CD14-positive monocyte (primary cell): ENCODE measurements at regions not wholly inside any gene's neighbourhood (a gene's known extent, or its start where the extent isn't known, plus 50 kb on each side); places are given as distances from the start of the nearest gene placed in this dataset.

ENCODE experiments used
- DNase-seq, 3 donors: peaks; one replicate each; pipeline ENCODE4 v3.0.0-alpha.2; 2011 to 2022
- H2AFZ ChIP-seq: 2 replicates; pipeline ENCODE4 v1.6.0; 2012; ENCODE audit warnings: mild to moderate bottlenecking, low read depth, low read length, inconsistent platforms; ENCODE audit not compliant: insufficient read depth, poor library complexity, severe bottlenecking
- H3K27ac ChIP-seq, 2 donors: 1 replicate in 1 of 2; 2 replicates in 1 of 2; pipeline ENCODE4 v1.5.1; 2012 to 2013; ENCODE audit warnings: low read length in 2 of 2, control low read depth in 1 of 2, inconsistent platforms in 1 of 2, low read depth in 1 of 2, mild to moderate bottlenecking in 1 of 2
- H3K27me3 ChIP-seq, 2 donors: one replicate each; pipeline versions ENCODE4 v1.6.0 to v1.6.1; 2011 to 2013; ENCODE audit warnings: low read length in 2 of 2; ENCODE audit not compliant: control insufficient read depth in 2 of 2, insufficient read depth in 2 of 2
- H3K36me3 ChIP-seq, 2 donors: replicated peaks in 1 of 2; 1 replicate in 1 of 2; 2 replicates in 1 of 2; pipeline versions ENCODE4 v1.5.1 to v1.6.1; 2012 to 2013; ENCODE audit warnings: low read length in 2 of 2, control low read depth in 1 of 2, inconsistent platforms in 1 of 2, mild to moderate bottlenecking in 1 of 2; ENCODE audit not compliant: insufficient read depth in 2 of 2, control insufficient read depth in 1 of 2
- H3K4me1 ChIP-seq, 2 donors: 1 replicate in 1 of 2; 2 replicates in 1 of 2; pipeline versions ENCODE4 v1.5.1 to v1.6.1; 2012 to 2013; ENCODE audit warnings: low read length in 2 of 2, control low read depth in 1 of 2, inconsistent platforms in 1 of 2, mild to moderate bottlenecking in 1 of 2, moderate library complexity in 1 of 2; ENCODE audit not compliant: insufficient read depth in 2 of 2, control insufficient read depth in 1 of 2
- H3K4me2 ChIP-seq: replicated peaks from 2 replicates; pipeline ENCODE3; 2012; ENCODE audit warnings: low read length, moderate library complexity, mild to moderate bottlenecking; ENCODE audit not compliant: poor library complexity, severe bottlenecking; ENCODE audit errors: extremely low read depth
- H3K4me3 ChIP-seq, 3 experiments: fragments of 200-600 bp in 1 of 3; sonication (generic) in 1 of 3; replicated peaks in 1 of 3; 1 replicate in 2 of 3; 2 replicates in 1 of 3; pipeline ENCODE4 v1.5.1; 2011 to 2013; ENCODE audit warnings: low read length in 3 of 3, mild to moderate bottlenecking in 3 of 3, control low read depth in 2 of 3, low read depth in 2 of 3, inconsistent platforms in 1 of 3, moderate library complexity in 1 of 3
- H3K79me2 ChIP-seq: 2 replicates; pipeline ENCODE4 v1.6.0; 2012; ENCODE audit warnings: mild to moderate bottlenecking, control low read depth, inconsistent platforms, low read length, moderate library complexity; ENCODE audit not compliant: insufficient read depth
- H3K9ac ChIP-seq: 2 replicates; pipeline ENCODE4 v1.6.0; 2017; ENCODE audit warnings: low read length, mild to moderate bottlenecking; ENCODE audit not compliant: insufficient read depth, poor library complexity, severe bottlenecking
- H3K9me3 ChIP-seq, 2 donors: replicated peaks in 1 of 2; 1 replicate in 1 of 2; 2 replicates in 1 of 2; pipeline versions ENCODE4 v1.5.1 to v1.6.1; 2012 to 2013; ENCODE audit warnings: low read length in 2 of 2, control low read depth in 1 of 2; ENCODE audit not compliant: control insufficient read depth in 1 of 2, insufficient read depth in 1 of 2
- H4K20me1 ChIP-seq: 2 replicates; pipeline ENCODE4 v1.6.0; 2012; ENCODE audit warnings: mild to moderate bottlenecking, low read length, control low read depth, moderate library complexity; ENCODE audit not compliant: insufficient read depth
- H3K27ac Mint-ChIP-seq, 7 donors: one replicate each; pipeline ENCODE4 v1.8.0; 2020; ENCODE audit warnings: mild to moderate bottlenecking in 7 of 7, mixed read lengths in 7 of 7, moderate library complexity in 6 of 7, inconsistent platforms in 2 of 7
- H3K27me3 Mint-ChIP-seq, 3 donors: one replicate each; pipeline ENCODE4 v1.8.0; 2021 to 2022; ENCODE audit warnings: low read depth in 3 of 3, mild to moderate bottlenecking in 3 of 3, mixed read lengths in 3 of 3, moderate library complexity in 3 of 3, inconsistent platforms in 1 of 3
- H3K36me3 Mint-ChIP-seq, 2 donors: one replicate each; pipeline ENCODE4 v1.8.0; 2020; ENCODE audit warnings: mixed read lengths in 2 of 2, inconsistent platforms in 1 of 2, mild to moderate bottlenecking in 1 of 2
- H3K4me1 Mint-ChIP-seq: one replicate; pipeline ENCODE4 v1.8.0; 2020; ENCODE audit warnings: mild to moderate bottlenecking, mixed read lengths
- H3K4me3 Mint-ChIP-seq, 2 donors: one replicate each; pipeline ENCODE4 v1.8.0; 2020; ENCODE audit warnings: mild to moderate bottlenecking in 2 of 2, mixed read lengths in 2 of 2, moderate library complexity in 1 of 2
- H3K9me3 Mint-ChIP-seq, 7 donors: one replicate each; pipeline ENCODE4 v1.8.0; 2020 to 2022; ENCODE audit warnings: mixed read lengths in 7 of 7, mild to moderate bottlenecking in 6 of 7, moderate library complexity in 6 of 7, inconsistent platforms in 2 of 7
- CTCF ChIP-seq: fragments of 200-600 bp; IDR thresholded peaks from one replicate; pipeline ENCODE4 v1.8.0; 2022; ENCODE audit warnings: antibody characterized with exemption, mild to moderate bottlenecking
- WGBS: methylation state at CpG from one replicate; pipeline ENCODE4 v1.1.5; 2013; ENCODE audit warnings: missing lambda C conversion rate; ENCODE audit not compliant: insufficient coverage; 5-methylcytosine and 5-hydroxymethylcytosine counted together
- intact Hi-C, 2 donors: fragments of 100-400 bp; cut with micrococcal nuclease; formaldehyde crosslinking; loops; one replicate each; pipeline versions ENCODE4 v1.15.0 to v1.15.1; 2023

- intact Hi-C loops, result no loop called here
- no peak overlapping the region for H2AFZ ChIP-seq
- DNase-seq, result no peak
- Mint-ChIP-seq H3K27ac (no peak overlapping the region), H3K9me3 (peaks cover 0 to 3% (median 0%) of the 10 kb centered on the region in 7 donors), H3K27me3 (no peaks in the 10 kb centered on the region), H3K4me3 (no peak overlapping the region), H3K4me1 (peaks cover 3% of the 10 kb centered on the region), H3K36me3 (no peaks in the 10 kb centered on the region)
- no peaks in the 10 kb centered on the region for H3K27me3 ChIP-seq
- no peaks in the 10 kb centered on the region for H4K20me1 ChIP-seq
- no peaks in the 10 kb centered on the region for H3K79me2 ChIP-seq
- TF ChIP-seq CTCF, result no peak
- no peak overlapping the region for H3K9ac ChIP-seq
- no peaks in the 10 kb centered on the region for H3K9me3 ChIP-seq
- no peak overlapping the region for H3K4me2 ChIP-seq
- H3K36me3 ChIP-seq, result no peaks in the 10 kb centered on the region
- WGBS, result no CpG with 5 or more reads among the region's 6 CpGs
- no peak overlapping the region for H3K4me3 ChIP-seq
- H3K4me1 ChIP-seq, result no peaks in the 10 kb centered on the region
- H3K27ac ChIP-seq, result no peak overlapping the region
Measured at GRCh38 chr1:82565546-82565945, 764.8 kb downstream of the ADGRL2 start.

- peaks cover 0 to 2% (median 0%) of the 10 kb centered on the region in 7 donors for H3K9me3 Mint-ChIP-seq
- no peaks in the 10 kb centered on the region for H3K79me2 ChIP-seq
- intact Hi-C loops, result no loop called here
- no peaks in the 10 kb centered on the region for H3K4me1 ChIP-seq
- H3K27ac Mint-ChIP-seq, result peak overlapping the region in 1 of 7 donors; percentile 75
- TF ChIP-seq CTCF, result no peak
- H3K27me3 Mint-ChIP-seq, result no peaks in the 10 kb centered on the region
- H3K4me2 ChIP-seq, result no peak overlapping the region
- H4K20me1 ChIP-seq, result no peaks in the 10 kb centered on the region
- H3K9ac ChIP-seq, result no peak overlapping the region
- no peaks in the 10 kb centered on the region for H3K27me3 ChIP-seq
- no peaks in the 10 kb centered on the region for H3K9me3 ChIP-seq
- no peak overlapping the region for H3K27ac ChIP-seq
- no peak for DNase-seq
- no peak overlapping the region for H3K4me3 Mint-ChIP-seq
- 100% methylated on average over 1 of the region's 3 CpGs for WGBS
- H3K36me3 Mint-ChIP-seq, result no peaks in the 10 kb centered on the region
- H3K4me3 ChIP-seq, result no peak overlapping the region
- peaks cover 3% of the 10 kb centered on the region for H3K4me1 Mint-ChIP-seq
- H3K36me3 ChIP-seq, result no peaks in the 10 kb centered on the region
- no peak overlapping the region for H2AFZ ChIP-seq
Measured at GRCh38 chr1:82565146-82565545, 764.4 kb downstream of the ADGRL2 start.
